Cardiac muscle cell (in vitro differentiated cells and primary cell): ENCODE measurements at regions not wholly inside any gene's neighbourhood (a gene's known extent, or its start where the extent isn't known, plus 50 kb on each side); places are given as distances from the start of the nearest gene placed in this dataset.

Experiments used
- DNase-seq, 2 donors: peaks; one replicate each; pipeline versions ENCODE4 v3.0.0 to v3.0.0-alpha.2; 2010 to 2017; ENCODE audit warnings: low read depth in 1 of 2, low spot score in 1 of 2
- H3K27ac ChIP-seq: fragments of 200-600 bp; sonication (generic); 2 replicates; pipeline ENCODE4 v1.5.1; 2016
- H3K27me3 ChIP-seq: fragments of 200-600 bp; sonication (generic); 2 replicates; pipeline ENCODE4 v1.6.0; 2016; ENCODE audit warnings: control low read depth
- H3K36me3 ChIP-seq: fragments of 200-600 bp; sonication (generic); 2 replicates; pipeline ENCODE4 v1.5.1; 2016; ENCODE audit warnings: control low read depth
- H3K4me1 ChIP-seq: fragments of 200-600 bp; sonication (generic); 2 replicates; pipeline ENCODE4 v1.8.1; 2017; ENCODE audit warnings: low read depth, mild to moderate bottlenecking, mixed run types
- H3K4me3 ChIP-seq: fragments of 200-600 bp; sonication (generic); 2 replicates; pipeline ENCODE4 v1.5.1; 2016; ENCODE audit warnings: mild to moderate bottlenecking
- H3K9me3 ChIP-seq: fragments of 200-600 bp; sonication (generic); 2 replicates; pipeline ENCODE4 v1.5.1; 2017; ENCODE audit warnings: low read depth, mild to moderate bottlenecking, control low read depth
- CTCF ChIP-seq: IDR thresholded peaks from 2 replicates; pipeline ENCODE4 v1.5.1; 2012; ENCODE audit warnings: low read depth, mild to moderate bottlenecking, low read length

- no peak overlapping the region for H3K4me3 ChIP-seq
- DNase-seq, result no peak
- H3K27me3 ChIP-seq, result no peaks in the 10 kb centered on the region
- no peaks in the 10 kb centered on the region for H3K36me3 ChIP-seq
- H3K9me3 ChIP-seq, result no peaks in the 10 kb centered on the region
- TF ChIP-seq CTCF, result no peak
- no peaks in the 10 kb centered on the region for H3K4me1 ChIP-seq
- no peak overlapping the region for H3K27ac ChIP-seq
These were observed 61.2 kb upstream of the CDYL start for GRCh38 chr6:4714961-4715501.

GRCh38 chr6:4712291-4712690 is 63.9 kb upstream of the CDYL start:
- Histone ChIP-seq H3K36me3 (no peaks in the 10 kb centered on the region), H3K9me3 (no peaks in the 10 kb centered on the region), H3K27me3 (no peaks in the 10 kb centered on the region), H3K4me1 (no peaks in the 10 kb centered on the region), H3K4me3 (no peak overlapping the region), H3K27ac (no peak overlapping the region)
- no peak for TF ChIP-seq CTCF
- DNase-seq, result no peak

GRCh38 chr6:4707011-4707410 is 69.2 kb upstream of the CDYL start:
- Histone ChIP-seq H3K9me3 (no peaks in the 10 kb centered on the region), H3K4me3 (no peak overlapping the region), H3K27me3 (no peaks in the 10 kb centered on the region), H3K4me1 (no peaks in the 10 kb centered on the region), H3K27ac (no peak overlapping the region), H3K36me3 (no peaks in the 10 kb centered on the region)
- no peak for DNase-seq
- TF ChIP-seq CTCF, result no peak

GRCh38 chr6:4705809-4706208 is 70.4 kb upstream of the CDYL start:
- H3K9me3 ChIP-seq, result no peaks in the 10 kb centered on the region
- DNase-seq, result no peak
- no peaks in the 10 kb centered on the region for H3K4me1 ChIP-seq
- H3K27me3 ChIP-seq, result no peaks in the 10 kb centered on the region
- H3K27ac ChIP-seq, result no peak overlapping the region
- no peak for TF ChIP-seq CTCF
- no peaks in the 10 kb centered on the region for H3K36me3 ChIP-seq
- no peak overlapping the region for H3K4me3 ChIP-seq

- Histone ChIP-seq H3K4me3 (no peak overlapping the region), H3K9me3 (no peaks in the 10 kb centered on the region), H3K27me3 (no peaks in the 10 kb centered on the region), H3K4me1 (no peaks in the 10 kb centered on the region), H3K27ac (no peak overlapping the region), H3K36me3 (no peaks in the 10 kb centered on the region)
- TF ChIP-seq CTCF, result no peak
- DNase-seq, result no peak
These were observed 72.8 kb upstream of the CDYL start for GRCh38 chr6:4703382-4703781.
